ENCODE measurements at regions not wholly inside any gene's neighbourhood (a gene's known extent, or its start where the extent isn't known, plus 50 kb on each side); places are given as distances from the start of the nearest gene placed in this dataset.

- no peaks in the 10 kb centered on the region for H4K20me1 ChIP-seq (ENCODE audit: insufficient read depth, low read length, poor library complexity, severe bottlenecking)
- H3K9me3 ChIP-seq (ENCODE audit: insufficient read depth, low read depth, low read length) = no peaks in the 10 kb centered on the region
- no peak overlapping the region for H3K9ac ChIP-seq (ENCODE audit: low read depth, low read length, poor library complexity, severe bottlenecking)
- H3K27me3 ChIP-seq (ENCODE audit: insufficient read depth, low read length, poor library complexity, severe bottlenecking) = no peaks in the 10 kb centered on the region
- no peaks in the 10 kb centered on the region for H3K9me2 ChIP-seq (replicated peaks; ENCODE audit: low read depth, low read length)
- no peak overlapping the region for H3K4me3 ChIP-seq (ENCODE audit: low read length, poor library complexity, severe bottlenecking)
- no peaks in the 10 kb centered on the region for H3K36me3 ChIP-seq (ENCODE audit: insufficient read depth, low read length)
- TF ChIP-seq EZH2phosphoT487 (IDR thresholded peaks at IDR 0.05; ENCODE audit: borderline replicate concordance) (no peak), CTCF (conservative IDR thresholded peaks at IDR 0.05; ENCODE audit: low read length) (no peak)
- H3K4me2 ChIP-seq (ENCODE audit: low read depth, low read length, poor library complexity, severe bottlenecking) = no peak overlapping the region
- no peaks in the 10 kb centered on the region for H3K79me2 ChIP-seq (ENCODE audit: insufficient read depth, low read length)
- H2AFZ ChIP-seq (ENCODE audit: low read length) = no peak overlapping the region
- H3F3A ChIP-seq (ENCODE audit: low read depth) = no peaks in the 10 kb centered on the region
- no peaks in the 10 kb centered on the region for H3K4me1 ChIP-seq (ENCODE audit: insufficient read depth, low read length, poor library complexity, severe bottlenecking)
Measured at GRCh38 chr4:23374259-23374658, 515.6 kb downstream of the PPARGC1A start.

GRCh38 chr4:23373261-23373660 lies 516.6 kb downstream of the PPARGC1A start:
- H3K9ac ChIP-seq (ENCODE audit: low read depth, low read length, poor library complexity, severe bottlenecking) = no peak overlapping the region
- H3K4me1 ChIP-seq (ENCODE audit: insufficient read depth, low read length, poor library complexity, severe bottlenecking) = no peaks in the 10 kb centered on the region
- H3K4me2 ChIP-seq (ENCODE audit: low read depth, low read length, poor library complexity, severe bottlenecking) = no peak overlapping the region
- TF ChIP-seq CTCF (conservative IDR thresholded peaks at IDR 0.05; ENCODE audit: low read length) (no peak), EZH2phosphoT487 (IDR thresholded peaks at IDR 0.05; ENCODE audit: borderline replicate concordance) (no peak)
- H3K9me3 ChIP-seq (ENCODE audit: insufficient read depth, low read depth, low read length) = no peaks in the 10 kb centered on the region
- H3K4me3 ChIP-seq (ENCODE audit: low read length, poor library complexity, severe bottlenecking) = no peak overlapping the region
- no peaks in the 10 kb centered on the region for H4K20me1 ChIP-seq (ENCODE audit: insufficient read depth, low read length, poor library complexity, severe bottlenecking)
- no peaks in the 10 kb centered on the region for H3F3A ChIP-seq (ENCODE audit: low read depth)
- H3K27me3 ChIP-seq (ENCODE audit: insufficient read depth, low read length, poor library complexity, severe bottlenecking) = no peaks in the 10 kb centered on the region
- H2AFZ ChIP-seq (ENCODE audit: low read length) = no peak overlapping the region
- H3K36me3 ChIP-seq (ENCODE audit: insufficient read depth, low read length) = no peaks in the 10 kb centered on the region
- no peaks in the 10 kb centered on the region for H3K79me2 ChIP-seq (ENCODE audit: insufficient read depth, low read length)
- no peaks in the 10 kb centered on the region for H3K9me2 ChIP-seq (replicated peaks; ENCODE audit: low read depth, low read length)

- no peaks in the 10 kb centered on the region for H3K9me3 ChIP-seq (ENCODE audit: insufficient read depth, low read depth, low read length)
- no peaks in the 10 kb centered on the region for H3F3A ChIP-seq (ENCODE audit: low read depth)
- no peaks in the 10 kb centered on the region for H4K20me1 ChIP-seq (ENCODE audit: insufficient read depth, low read length, poor library complexity, severe bottlenecking)
- H3K36me3 ChIP-seq (ENCODE audit: insufficient read depth, low read length) = no peaks in the 10 kb centered on the region
- H3K27me3 ChIP-seq (ENCODE audit: insufficient read depth, low read length, poor library complexity, severe bottlenecking) = no peaks in the 10 kb centered on the region
- no peak overlapping the region for H3K4me2 ChIP-seq (ENCODE audit: low read depth, low read length, poor library complexity, severe bottlenecking)
- H2AFZ ChIP-seq (ENCODE audit: low read length) = no peak overlapping the region
- H3K9me2 ChIP-seq (replicated peaks; ENCODE audit: low read depth, low read length) = no peaks in the 10 kb centered on the region
- H3K4me3 ChIP-seq (ENCODE audit: low read length, poor library complexity, severe bottlenecking) = no peak overlapping the region
- H3K9ac ChIP-seq (ENCODE audit: low read depth, low read length, poor library complexity, severe bottlenecking) = no peak overlapping the region
- TF ChIP-seq CTCF (conservative IDR thresholded peaks at IDR 0.05; ENCODE audit: low read length) (no peak), EZH2phosphoT487 (IDR thresholded peaks at IDR 0.05; ENCODE audit: borderline replicate concordance) (no peak)
- no peaks in the 10 kb centered on the region for H3K79me2 ChIP-seq (ENCODE audit: insufficient read depth, low read length)
- no peaks in the 10 kb centered on the region for H3K4me1 ChIP-seq (ENCODE audit: insufficient read depth, low read length, poor library complexity, severe bottlenecking)
Measured at GRCh38 chr4:23371533-23371932, 518.3 kb downstream of the PPARGC1A start.
